BJ (cell line): ENCODE measurements at regions not wholly inside any gene's neighbourhood (a gene's known extent, or its start where the extent isn't known, plus 50 kb on each side); places are given as distances from the start of the nearest gene placed in this dataset.

Source experiments
- CTCF ChIA-PET: fragments of 350-600 bp; formaldehyde crosslinking; extraction: SDS; loops from one replicate; lab custom pipeline; 2021; ENCODE audit warnings: antibody characterized with exemption, inconsistent platforms; lab: Yijun Ruan, JAX
- POLR2A ChIA-PET: fragments of 300-600 bp; sonication (Branson Sonifier 250); formaldehyde crosslinking; extraction: SDS; loops from one replicate; lab custom pipeline; 2021; ENCODE audit warnings: antibody characterized with exemption; lab: Charles Lee
- DNase-seq: peaks from one replicate; pipeline ENCODE4 v3.0.0-alpha.2; 2011; ENCODE audit warnings: low read depth
- H3K27me3 ChIP-seq: 2 replicates; pipeline ENCODE4 v1.6.0; 2011; ENCODE audit warnings: low read length; ENCODE audit not compliant: control insufficient read depth, insufficient read depth
- H3K36me3 ChIP-seq: 2 replicates; pipeline ENCODE4 v1.5.1; 2011; ENCODE audit warnings: low read length; ENCODE audit not compliant: control insufficient read depth, insufficient read depth
- H3K4me3 ChIP-seq: 2 replicates; pipeline ENCODE4 v1.5.1; 2011; ENCODE audit warnings: low read depth, mild to moderate bottlenecking, control low read depth, low read length
- TF ChIP-seq, protein P1 (sequence below): IDR thresholded peaks from 2 replicates; pipeline ENCODE4 v1.5.1; 2011; ENCODE audit warnings: low read depth, mild to moderate bottlenecking, control low read depth, inconsistent platforms, low read length, moderate library complexity; ENCODE audit not compliant: insufficient read depth

DNA sequence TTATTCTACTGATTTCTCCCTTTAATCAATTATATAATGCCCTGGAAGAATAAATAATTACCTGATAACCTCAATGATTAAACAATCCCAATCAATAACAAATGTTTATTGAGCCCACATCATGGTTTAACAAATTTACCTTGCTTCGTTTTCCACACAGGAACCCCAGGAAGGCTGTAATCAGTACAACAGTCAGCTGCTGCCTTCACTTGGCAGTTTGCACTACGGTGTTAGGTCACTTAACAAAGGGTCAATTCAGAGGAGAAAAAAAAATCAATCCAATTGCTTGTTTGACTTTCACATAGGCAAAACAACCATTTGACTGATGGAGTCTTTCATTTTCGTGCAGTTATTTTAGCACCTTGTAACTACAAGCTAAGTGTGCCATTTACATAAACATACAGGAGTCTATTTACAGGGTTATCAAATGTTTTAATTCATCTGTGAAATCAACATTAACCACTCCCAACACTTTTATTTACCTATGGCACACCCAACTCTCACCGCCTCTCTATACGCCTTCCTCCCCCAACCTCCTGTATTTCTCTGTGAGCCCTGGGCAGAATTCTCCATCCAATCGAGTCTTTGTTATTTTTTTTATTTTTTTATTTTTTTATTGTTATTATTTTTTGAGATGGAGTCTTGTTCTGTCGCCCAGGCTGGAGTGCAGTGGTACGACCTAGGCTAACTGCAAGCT, 140.4 kb upstream of the TAB2 start:
- POLR2A ChIA-PET, result no interaction called here
- no peaks in the 10 kb centered on the region for H3K36me3 ChIP-seq
- no peak for DNase-seq
- TF ChIP-seq, protein P1, sequence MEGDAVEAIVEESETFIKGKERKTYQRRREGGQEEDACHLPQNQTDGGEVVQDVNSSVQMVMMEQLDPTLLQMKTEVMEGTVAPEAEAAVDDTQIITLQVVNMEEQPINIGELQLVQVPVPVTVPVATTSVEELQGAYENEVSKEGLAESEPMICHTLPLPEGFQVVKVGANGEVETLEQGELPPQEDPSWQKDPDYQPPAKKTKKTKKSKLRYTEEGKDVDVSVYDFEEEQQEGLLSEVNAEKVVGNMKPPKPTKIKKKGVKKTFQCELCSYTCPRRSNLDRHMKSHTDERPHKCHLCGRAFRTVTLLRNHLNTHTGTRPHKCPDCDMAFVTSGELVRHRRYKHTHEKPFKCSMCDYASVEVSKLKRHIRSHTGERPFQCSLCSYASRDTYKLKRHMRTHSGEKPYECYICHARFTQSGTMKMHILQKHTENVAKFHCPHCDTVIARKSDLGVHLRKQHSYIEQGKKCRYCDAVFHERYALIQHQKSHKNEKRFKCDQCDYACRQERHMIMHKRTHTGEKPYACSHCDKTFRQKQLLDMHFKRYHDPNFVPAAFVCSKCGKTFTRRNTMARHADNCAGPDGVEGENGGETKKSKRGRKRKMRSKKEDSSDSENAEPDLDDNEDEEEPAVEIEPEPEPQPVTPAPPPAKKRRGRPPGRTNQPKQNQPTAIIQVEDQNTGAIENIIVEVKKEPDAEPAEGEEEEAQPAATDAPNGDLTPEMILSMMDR, result no peak
- no peak overlapping the region for H3K4me3 ChIP-seq
- CTCF ChIA-PET, result no interaction called here
- peaks cover 11% of the 10 kb centered on the region for H3K27me3 ChIP-seq

GRCh38 chr6:149179431-149179830, 138.1 kb upstream of the TAB2 start:
- Histone ChIP-seq H3K36me3 (no peaks in the 10 kb centered on the region), H3K4me3 (no peak overlapping the region), H3K27me3 (peaks cover 13% of the 10 kb centered on the region)
- no peak for DNase-seq
- ChIA-PET CTCF (no interaction called here), POLR2A (no interaction called here)
- TF ChIP-seq, protein P1, result no peak

DNA sequence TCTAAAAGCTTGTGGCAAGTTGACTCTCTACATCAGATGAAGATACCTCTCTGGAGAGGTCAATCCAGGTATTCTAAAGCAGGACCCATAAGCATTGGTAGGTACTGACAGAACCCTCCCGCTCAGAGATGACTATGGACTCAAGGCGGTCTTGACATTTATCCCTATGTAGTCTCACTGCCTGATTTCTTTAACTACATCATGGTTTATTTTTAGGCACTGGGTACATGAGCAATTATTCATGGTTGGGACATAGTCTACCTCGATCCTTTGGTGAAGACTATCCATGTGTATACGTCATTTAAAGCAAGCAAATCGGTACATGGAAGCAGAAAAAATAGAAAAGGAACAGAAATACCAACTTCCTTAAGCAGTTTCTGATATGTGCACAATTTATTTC, 136.2 kb upstream of the TAB2 start:
- ChIA-PET POLR2A (no interaction called here), CTCF (interaction anchor here (0.8 to 0.9 kb wide), 2 partner anchors 14 to 15 kb away, joined by 3 read pairs; no protein-coding TSS in a partner anchor)
- Histone ChIP-seq H3K27me3 (peaks cover 10% of the 10 kb centered on the region), H3K36me3 (no peaks in the 10 kb centered on the region), H3K4me3 (no peak overlapping the region)
- TF ChIP-seq, protein P1, result no peak
- no peak for DNase-seq

GRCh38 chr6:149182262-149182661, 135.2 kb upstream of the TAB2 start:
- peaks cover 9% of the 10 kb centered on the region for H3K27me3 ChIP-seq
- H3K36me3 ChIP-seq, result no peaks in the 10 kb centered on the region
- no peak for DNase-seq
- TF ChIP-seq, protein P1, result no peak
- POLR2A ChIA-PET, result no interaction called here
- CTCF ChIA-PET, result interaction anchor here (0.8 to 0.9 kb wide), 2 partner anchors 13 to 16 kb away, joined by 3 read pairs; no protein-coding TSS in a partner anchor
- H3K4me3 ChIP-seq, result no peak overlapping the region

DNA sequence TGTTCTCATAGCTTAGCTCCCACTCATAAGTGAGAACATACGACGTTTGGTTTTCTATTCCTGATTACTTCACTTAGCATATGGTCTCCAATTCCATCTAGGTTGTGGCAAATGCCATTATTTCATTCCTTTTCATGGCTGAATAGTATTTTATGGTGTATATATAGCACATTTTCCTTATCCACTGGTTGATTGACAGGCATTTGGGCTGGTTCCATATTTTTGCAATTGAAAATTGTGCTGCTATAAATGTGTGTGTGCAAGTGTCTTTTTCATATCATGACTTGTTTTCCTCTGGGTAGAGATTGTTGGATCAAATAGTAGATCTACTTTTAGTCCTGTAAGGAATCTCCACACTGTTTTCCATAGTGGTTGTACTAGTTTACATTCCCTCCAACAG, 133.0 kb upstream of the TAB2 start:
- TF ChIP-seq, protein P1, result no peak
- H3K27me3 ChIP-seq, result peaks cover 7% of the 10 kb centered on the region
- no peak overlapping the region for H3K4me3 ChIP-seq
- POLR2A ChIA-PET, result no interaction called here
- H3K36me3 ChIP-seq, result no peaks in the 10 kb centered on the region
- CTCF ChIA-PET, result interaction anchor here (1.4 kb wide), 1 partner anchor 11 kb away, joined by 3 read pairs; no protein-coding TSS in a partner anchor
- DNase-seq, result no peak
